IMR-90 (cell line): ENCODE measurements at regions not wholly inside any gene's neighbourhood (a gene's known extent, or its start where the extent isn't known, plus 50 kb on each side); places are given as distances from the start of the nearest gene placed in this dataset.

Experiments
- ATAC-seq: fragments of 200-7000 bp; cut with Tn5 transposase; 2 replicates; pipeline ENCODE4 v1.9.1; 2020; ENCODE audit warnings: low read depth, mild to moderate bottlenecking, moderate library complexity
- BruUV-seq: library from RNA; stranded (reverse); fragments of 400-500 nt; replicated peaks from 2 replicates; lab custom pipeline; 2021; lab: Mats Ljungman, UMichigan
- CTCF ChIA-PET: fragments of 300-600 bp; formaldehyde crosslinking; extraction: SDS; loops from one replicate; lab custom pipeline; 2021; ENCODE audit warnings: antibody characterized with exemption; lab: Yijun Ruan, JAX
- POLR2A ChIA-PET: fragments of 300-600 bp; sonication (Branson Sonifier 250); formaldehyde crosslinking; loops from one replicate; lab custom pipeline; 2022; ENCODE audit warnings: antibody characterized with exemption; ENCODE audit not compliant: unreplicated experiment; lab: Charles Lee
- DNase-seq: peaks from one replicate; pipeline ENCODE4 v3.0.0; 2013
- H2AFZ ChIP-seq: replicated peaks from 2 replicates; pipeline ENCODE3; 2013; ENCODE audit warnings: low read length, mild to moderate bottlenecking; ENCODE audit not compliant: poor library complexity
- H2AK5ac ChIP-seq: 2 replicates; pipeline ENCODE4 v1.6.1; 2013; ENCODE audit warnings: low read depth, low read length, inconsistent platforms
- H2AK9ac ChIP-seq: replicated peaks from 2 replicates; pipeline ENCODE3; 2013; ENCODE audit warnings: mild to moderate bottlenecking, low read depth, low read length, moderate library complexity; ENCODE audit not compliant: poor library complexity
- H2BK120ac ChIP-seq: 2 replicates; pipeline ENCODE4 v1.6.1; 2013; ENCODE audit warnings: low read depth, low read length, inconsistent platforms
- H2BK15ac ChIP-seq: 3 replicates; pipeline ENCODE4 v1.6.1; 2013; ENCODE audit warnings: low read depth, low read length, inconsistent platforms
- H2BK20ac ChIP-seq: 2 replicates; pipeline ENCODE4 v1.6.1; 2013; ENCODE audit warnings: low read depth, mild to moderate bottlenecking, inconsistent platforms, low read length, moderate library complexity
- H2BK5ac ChIP-seq: 2 replicates; pipeline ENCODE4 v1.6.1; 2013; ENCODE audit warnings: mild to moderate bottlenecking, low read depth, low read length, inconsistent platforms; ENCODE audit not compliant: poor library complexity, severe bottlenecking
- H3K14ac ChIP-seq: replicated peaks from 2 replicates; pipeline ENCODE4 v1.6.1; 2013; ENCODE audit warnings: low read depth, low read length, inconsistent platforms
- H3K18ac ChIP-seq: 2 replicates; pipeline ENCODE4 v1.6.1; 2013; ENCODE audit warnings: low read depth, low read length, control low read depth
- H3K23ac ChIP-seq: 2 replicates; pipeline ENCODE4 v1.6.1; 2013; ENCODE audit warnings: low read depth, low read length, inconsistent platforms
- H3K27ac ChIP-seq: 2 replicates; pipeline ENCODE4 v1.5.1; 2013; ENCODE audit warnings: mild to moderate bottlenecking, control low read depth, low read length; ENCODE audit not compliant: insufficient read depth
- H3K27me3 ChIP-seq: 2 replicates; pipeline ENCODE4 v1.6.1; 2013; ENCODE audit warnings: low read length; ENCODE audit not compliant: control insufficient read depth, insufficient read depth
- H3K36me3 ChIP-seq: 2 replicates; pipeline ENCODE4 v1.6.1; 2013; ENCODE audit warnings: low read length, mixed read lengths; ENCODE audit not compliant: control insufficient read depth, insufficient read depth
- H3K4ac ChIP-seq: 2 replicates; pipeline ENCODE4 v1.6.1; 2013; ENCODE audit warnings: low read depth, low read length, inconsistent platforms
- H3K4me1 ChIP-seq: 2 replicates; pipeline ENCODE4 v1.6.1; 2013; ENCODE audit warnings: low read length, mixed read lengths; ENCODE audit not compliant: control insufficient read depth, insufficient read depth
- H3K4me2 ChIP-seq: 2 replicates; pipeline ENCODE4 v1.6.1; 2013; ENCODE audit warnings: low read depth, mild to moderate bottlenecking, control low read depth, low read length, moderate library complexity
- H3K4me3 ChIP-seq: 2 replicates; pipeline ENCODE4 v1.5.1; 2013; ENCODE audit warnings: low read depth, mild to moderate bottlenecking, control low read depth, low read length, moderate library complexity; ENCODE audit not compliant: insufficient read depth
- H3K56ac ChIP-seq: 2 replicates; pipeline ENCODE4 v1.6.1; 2013; ENCODE audit warnings: low read length, inconsistent platforms; ENCODE audit not compliant: insufficient read depth; ENCODE audit errors: extremely low read depth
- H3K79me1 ChIP-seq, 2 experiments: 2 replicates each; pipeline ENCODE4 v1.6.1; 2013; ENCODE audit warnings: low read length in 2 of 2, inconsistent platforms in 1 of 2, low read depth in 1 of 2
- H3K9ac ChIP-seq: 2 replicates; pipeline ENCODE4 v1.6.1; 2013; ENCODE audit warnings: low read depth, low read length, control low read depth
- H3K9me1 ChIP-seq: 2 replicates; pipeline ENCODE4 v1.6.1; 2013; ENCODE audit warnings: low read length, inconsistent platforms; ENCODE audit not compliant: insufficient read depth
- H3K9me3 ChIP-seq: 2 replicates; pipeline ENCODE4 v1.6.1; 2013; ENCODE audit warnings: low read length; ENCODE audit not compliant: control insufficient read depth, insufficient read depth
- H4K20me1 ChIP-seq: 2 replicates; pipeline ENCODE4 v1.6.1; 2013; ENCODE audit warnings: low read length, inconsistent platforms; ENCODE audit not compliant: insufficient read depth
- H4K5ac ChIP-seq: 2 replicates; pipeline ENCODE4 v1.6.1; 2013; ENCODE audit warnings: mild to moderate bottlenecking, low read depth, low read length, control low read depth
- H4K8ac ChIP-seq, 2 experiments: 2 replicates each; pipeline ENCODE4 v1.6.1; 2013; ENCODE audit warnings: low read depth in 2 of 2, low read length in 2 of 2, control low read depth in 1 of 2, inconsistent platforms in 1 of 2
- H4K91ac ChIP-seq: 2 replicates; pipeline ENCODE4 v1.6.1; 2013; ENCODE audit warnings: low read depth, low read length, inconsistent platforms; ENCODE audit not compliant: insufficient read depth
- CHD1 ChIP-seq: IDR thresholded peaks from 2 replicates; pipeline ENCODE4 v1.6.1; 2012; ENCODE audit warnings: low read depth, low read length, improper control_type of control experiment
- ELK1 ChIP-seq: fragments of 150-350 bp; IDR thresholded peaks from 2 replicates; pipeline ENCODE4 v1.6.1; 2016; ENCODE audit warnings: low read depth, mild to moderate bottlenecking, low read length, moderate library complexity, borderline replicate concordance
- MAFK ChIP-seq: IDR thresholded peaks from 2 replicates; pipeline ENCODE4 v1.6.1; 2012; ENCODE audit warnings: low read depth, low read length, improper control_type of control experiment
- MAZ ChIP-seq: IDR thresholded peaks from 2 replicates; pipeline ENCODE4 v1.6.1; 2012; ENCODE audit warnings: low read depth, mild to moderate bottlenecking, low read length, improper control_type of control experiment, moderate library complexity, borderline replicate concordance
- MXI1 ChIP-seq: IDR thresholded peaks from 2 replicates; pipeline ENCODE4 v1.6.1; 2012; ENCODE audit warnings: low read depth, mild to moderate bottlenecking, low read length, moderate library complexity, borderline replicate concordance
- NFE2L2 ChIP-seq: fragments of 150-350 bp; IDR thresholded peaks from 2 replicates; pipeline ENCODE4 v1.6.1; 2016; ENCODE audit warnings: low read depth, mild to moderate bottlenecking, low read length
- POLR2A ChIP-seq: IDR thresholded peaks from 2 replicates; pipeline ENCODE4 v1.6.1; 2012; ENCODE audit warnings: mild to moderate bottlenecking, low read depth, low read length
- RCOR1 ChIP-seq: IDR thresholded peaks from 2 replicates; pipeline ENCODE4 v1.6.1; 2012; ENCODE audit warnings: mild to moderate bottlenecking, low read length, improper control_type of control experiment; ENCODE audit not compliant: insufficient replicate concordance
- SMC3 ChIP-seq: fragments of 150-350 bp; IDR thresholded peaks from 2 replicates; pipeline ENCODE4 v1.6.1; 2016; ENCODE audit warnings: low read depth, mild to moderate bottlenecking, antibody characterized with exemption, low read length, moderate library complexity
- USF2 ChIP-seq: fragments of 150-350 bp; IDR thresholded peaks from 2 replicates; pipeline ENCODE4 v1.6.1; 2017; ENCODE audit warnings: mild to moderate bottlenecking, antibody characterized with exemption, low read length, low read depth
- WGBS, 2 experiments: methylation state at CpG; one replicate each; pipeline versions ENCODE4 v1.1.5 to v1.1.7; 2013; ENCODE audit warnings: missing lambda C conversion rate in 2 of 2; ENCODE audit not compliant: insufficient read length in 1 of 2; ENCODE audit errors: extremely low coverage in 2 of 2; 5-methylcytosine and 5-hydroxymethylcytosine counted together
- dilution Hi-C: fragments of 300-500 bp; cut with HindIII; formaldehyde crosslinking; loops from one replicate; pipeline ENCODE4 v1.14.3; 2018; ENCODE audit warnings: low sequenced_read_pairs; ENCODE audit not compliant: unreplicated experiment
- in situ Hi-C: fragments of 300-500 bp; cut with MboI; formaldehyde crosslinking; loops from 3 replicates; pipeline ENCODE4 v1.14.3; 2019; ENCODE audit warnings: low sequenced_read_pairs, inconsistent platforms, mixed read lengths
- intact Hi-C: fragments of 100-400 bp; cut with micrococcal nuclease; formaldehyde crosslinking; loops from 2 replicates; pipeline ENCODE4 v1.10.0; 2022

GRCh38 chr2:74059137-74059775 lies 74.5 kb downstream of the TET3 start:
- no peaks in the 10 kb centered on the region for H3K36me3 ChIP-seq
- H3K27ac ChIP-seq, result no peak overlapping the region
- peaks cover 14 to 19% of the 10 kb centered on the region in 2 experiments; a peak in 3 of 4 replicates for H3K79me1 ChIP-seq
- H2BK120ac ChIP-seq, result no peak overlapping the region
- no peak overlapping the region for H2BK5ac ChIP-seq
- H3K4ac ChIP-seq, result no peak overlapping the region
- dilution Hi-C loops, result no loop called here
- H4K20me1 ChIP-seq, result peaks cover 5% of the 10 kb centered on the region; the same call in 1 of the 2 replicates
- intact Hi-C loops, result no loop called here
- H4K8ac ChIP-seq, result no peak overlapping the region
- no peak overlapping the region for H3K14ac ChIP-seq
- ChIA-PET CTCF (no interaction called here), POLR2A (no interaction called here)
- no peak overlapping the region for H3K23ac ChIP-seq
- no peak overlapping the region for H3K18ac ChIP-seq
- H4K91ac ChIP-seq, result no peak overlapping the region
- H3K27me3 ChIP-seq, result no peaks in the 10 kb centered on the region
- no peak overlapping the region for H3K9ac ChIP-seq
- H4K5ac ChIP-seq, result no peak overlapping the region
- no peak overlapping the region for H3K56ac ChIP-seq
- no peaks in the 10 kb centered on the region for H3K9me3 ChIP-seq
- in situ Hi-C loops, result no loop called here
- 98% methylated on average over 7 of the region's 7 CpGs; no CpG with 5 or more reads in 1 of the 2 experiments for WGBS, 2 experiments
- H2BK20ac ChIP-seq, result no peak overlapping the region
- no peaks in the 10 kb centered on the region; the same call in none of the 2 replicates for H3K9me1 ChIP-seq
- BruUV-seq, result no TSS peak
- no peak overlapping the region for H2AK9ac ChIP-seq
- TF ChIP-seq CHD1 (no peak), POLR2A (no peak), RCOR1 (no peak), ELK1 (no peak), NFE2L2 (no peak), MAFK (no peak), USF2 (no peak), SMC3 (no peak), MAZ (no peak), MXI1 (no peak)
- peaks cover 2% of the 10 kb centered on the region; the same call in 1 of the 2 replicates for H3K4me1 ChIP-seq
- H2AK5ac ChIP-seq, result no peak overlapping the region
- H2AFZ ChIP-seq, result no peak overlapping the region
- DNase-seq (no peak), ATAC-seq (no peak)
- no peak overlapping the region for H3K4me3 ChIP-seq
- no peak overlapping the region for H2BK15ac ChIP-seq
- H3K4me2 ChIP-seq, result no peak overlapping the region
